ENCODE measurements at regions not wholly inside any gene's neighbourhood (a gene's known extent, or its start where the extent isn't known, plus 50 kb on each side); places are given as distances from the start of the nearest gene placed in this dataset.

GRCh38 chr13:111401151-111401550, 80.7 kb downstream of the TEX29 start:
- WGBS, 2 donors = 46 to 61% methylated on average over 6 of the region's 6 CpGs
- peaks cover 0 to 3% of the 10 kb centered on the region in 2 donors for H3K9me3 ChIP-seq (ENCODE audit: control insufficient read depth in 2 of 2, insufficient read depth in 1 of 2, low read depth in 1 of 2, low read length in 1 of 2)
- H3K27ac ChIP-seq (ENCODE audit: low read depth in 2 of 2, low read length in 1 of 2) = no peak overlapping the region
- no peaks in the 10 kb centered on the region for H3K27me3 ChIP-seq (ENCODE audit: control insufficient read depth in 1 of 2, insufficient read depth in 2 of 2, low read length in 2 of 2)
- no peak overlapping the region for H3K4me3 ChIP-seq (ENCODE audit: low read depth in 1 of 2, low read length in 2 of 2)
- no peaks in the 10 kb centered on the region for H3K4me1 ChIP-seq (ENCODE audit: control insufficient read depth in 2 of 2, insufficient read depth in 2 of 2, low read length in 1 of 2)
- H3K36me3 ChIP-seq (ENCODE audit: control insufficient read depth in 2 of 2, insufficient read depth in 2 of 2, low read length in 1 of 2) = no peaks in the 10 kb centered on the region

DNA sequence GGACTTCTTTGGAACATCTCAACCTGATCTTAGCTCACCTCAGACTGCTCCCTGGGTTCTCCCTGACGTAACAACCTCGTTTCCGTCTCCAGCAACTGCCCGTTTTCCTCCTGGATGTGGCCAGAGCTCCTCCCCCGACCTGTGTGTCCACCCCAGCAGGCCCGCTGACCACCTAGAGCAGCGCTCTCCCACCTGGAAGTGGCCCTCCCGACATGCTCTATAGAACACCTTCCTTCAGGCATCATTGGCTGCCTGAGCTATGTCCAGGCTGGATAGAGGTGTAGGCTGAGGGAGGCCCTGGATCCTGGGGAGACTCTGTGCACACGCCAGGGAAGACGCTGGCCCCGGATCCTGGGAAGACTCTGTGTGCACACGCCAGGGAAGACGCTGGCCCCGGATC, 81.3 kb downstream of the TEX29 start:
- Histone ChIP-seq H3K4me1 (ENCODE audit: control insufficient read depth in 2 of 2, insufficient read depth in 2 of 2, low read length in 1 of 2) (no peaks in the 10 kb centered on the region), H3K4me3 (ENCODE audit: low read depth in 1 of 2, low read length in 2 of 2) (no peak overlapping the region), H3K9me3 (ENCODE audit: control insufficient read depth in 2 of 2, insufficient read depth in 1 of 2, low read depth in 1 of 2, low read length in 1 of 2) (peaks cover 0 to 3% of the 10 kb centered on the region in 2 donors), H3K27ac (ENCODE audit: low read depth in 2 of 2, low read length in 1 of 2) (no peak overlapping the region), H3K27me3 (ENCODE audit: control insufficient read depth in 1 of 2, insufficient read depth in 2 of 2, low read length in 2 of 2) (no peaks in the 10 kb centered on the region), H3K36me3 (ENCODE audit: control insufficient read depth in 2 of 2, insufficient read depth in 2 of 2, low read length in 1 of 2) (no peaks in the 10 kb centered on the region)
- 86 to 88% methylated on average over 14 of the region's 14 CpGs for WGBS, 2 donors

GRCh38 chr13:111402441-111402840, 82.0 kb downstream of the TEX29 start:
- 84 to 87% methylated on average over 15 of the region's 15 CpGs for WGBS, 2 donors
- no peaks in the 10 kb centered on the region for H3K36me3 ChIP-seq (ENCODE audit: control insufficient read depth in 2 of 2, insufficient read depth in 2 of 2, low read length in 1 of 2)
- H3K4me1 ChIP-seq (ENCODE audit: control insufficient read depth in 2 of 2, insufficient read depth in 2 of 2, low read length in 1 of 2) = no peaks in the 10 kb centered on the region

GRCh38 chr13:111403266-111403665, 82.8 kb downstream of the TEX29 start:
- WGBS, 2 donors = 86 to 90% methylated on average over 10 of the region's 10 CpGs
- Histone ChIP-seq H3K27ac (ENCODE audit: low read depth in 2 of 2, low read length in 1 of 2) (no peak overlapping the region), H3K27me3 (ENCODE audit: control insufficient read depth in 1 of 2, insufficient read depth in 2 of 2, low read length in 2 of 2) (no peaks in the 10 kb centered on the region), H3K9me3 (ENCODE audit: control insufficient read depth in 2 of 2, insufficient read depth in 1 of 2, low read depth in 1 of 2, low read length in 1 of 2) (peaks cover 0 to 3% of the 10 kb centered on the region in 2 donors), H3K4me1 (ENCODE audit: control insufficient read depth in 2 of 2, insufficient read depth in 2 of 2, low read length in 1 of 2) (no peaks in the 10 kb centered on the region), H3K4me3 (ENCODE audit: low read depth in 1 of 2, low read length in 2 of 2) (no peak overlapping the region), H3K36me3 (ENCODE audit: control insufficient read depth in 2 of 2, insufficient read depth in 2 of 2, low read length in 1 of 2) (no peaks in the 10 kb centered on the region)

More at GRCh38 chr13:111402441-111402840, 82.0 kb downstream of the TEX29 start:
- no peak overlapping the region for H3K4me3 ChIP-seq (ENCODE audit: low read depth in 1 of 2, low read length in 2 of 2)
- H3K27me3 ChIP-seq (ENCODE audit: control insufficient read depth in 1 of 2, insufficient read depth in 2 of 2, low read length in 2 of 2) = no peaks in the 10 kb centered on the region
- H3K27ac ChIP-seq (ENCODE audit: low read depth in 2 of 2, low read length in 1 of 2) = no peak overlapping the region
- peaks cover 0 to 3% of the 10 kb centered on the region in 2 donors for H3K9me3 ChIP-seq (ENCODE audit: control insufficient read depth in 2 of 2, insufficient read depth in 1 of 2, low read depth in 1 of 2, low read length in 1 of 2)

DNA sequence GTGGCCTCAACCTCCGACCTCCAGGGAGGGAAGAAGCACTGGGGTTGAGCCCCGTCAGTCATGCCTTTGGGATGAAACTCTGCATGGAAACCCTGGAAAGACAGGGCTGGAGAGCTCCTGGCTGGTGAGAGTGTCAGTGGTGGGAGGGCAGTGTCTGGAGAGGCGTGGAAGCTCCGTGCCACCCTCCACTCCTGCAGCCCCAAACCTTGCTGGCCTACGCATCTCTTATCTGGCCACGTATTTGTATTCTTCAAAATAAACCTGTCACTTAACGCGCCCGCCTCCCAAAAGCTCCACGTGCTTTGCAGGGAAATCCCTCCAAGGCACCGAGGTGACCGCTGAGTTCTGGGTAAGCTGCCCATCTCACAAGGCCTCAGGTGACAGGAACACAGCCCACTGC, 84.3 kb downstream of the TEX29 start:
- peaks cover 0 to 3% of the 10 kb centered on the region in 2 donors for H3K9me3 ChIP-seq (ENCODE audit: control insufficient read depth in 2 of 2, insufficient read depth in 1 of 2, low read depth in 1 of 2, low read length in 1 of 2)
- 83 to 86% methylated on average over 12 of the region's 12 CpGs for WGBS, 2 donors
- H3K4me1 ChIP-seq (ENCODE audit: control insufficient read depth in 2 of 2, insufficient read depth in 2 of 2, low read length in 1 of 2) = no peaks in the 10 kb centered on the region
- no peaks in the 10 kb centered on the region for H3K27me3 ChIP-seq (ENCODE audit: control insufficient read depth in 1 of 2, insufficient read depth in 2 of 2, low read length in 2 of 2)
- no peaks in the 10 kb centered on the region for H3K36me3 ChIP-seq (ENCODE audit: control insufficient read depth in 2 of 2, insufficient read depth in 2 of 2, low read length in 1 of 2)
- H3K4me3 ChIP-seq (ENCODE audit: low read depth in 1 of 2, low read length in 2 of 2) = no peak overlapping the region
- H3K27ac ChIP-seq (ENCODE audit: low read depth in 2 of 2, low read length in 1 of 2) = no peak overlapping the region

DNA sequence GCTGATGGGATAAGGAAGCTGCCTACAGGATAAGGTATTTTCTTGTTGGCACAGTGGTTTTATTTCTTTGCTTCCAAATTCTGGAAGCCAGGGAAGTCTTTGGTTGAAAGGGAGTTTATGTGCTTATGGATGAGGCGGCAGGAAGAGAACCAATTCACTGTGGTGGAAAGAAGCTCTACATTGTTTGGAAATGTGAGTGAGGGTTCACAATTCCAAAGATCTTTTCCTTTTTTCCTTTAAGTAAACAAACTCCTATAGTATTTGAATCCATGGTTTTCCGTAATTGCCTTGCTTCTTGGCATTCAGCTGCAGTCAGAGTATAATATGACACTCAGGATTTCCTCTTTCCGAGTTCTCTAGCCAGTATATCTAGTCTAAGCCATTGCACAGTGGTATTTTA, 86.2 kb downstream of the TEX29 start:
- H3K4me1 ChIP-seq (ENCODE audit: control insufficient read depth in 2 of 2, insufficient read depth in 2 of 2, low read length in 1 of 2) = no peaks in the 10 kb centered on the region
- no peak overlapping the region for H3K4me3 ChIP-seq (ENCODE audit: low read depth in 1 of 2, low read length in 2 of 2)
- no peaks in the 10 kb centered on the region for H3K36me3 ChIP-seq (ENCODE audit: control insufficient read depth in 2 of 2, insufficient read depth in 2 of 2, low read length in 1 of 2)
- H3K9me3 ChIP-seq (ENCODE audit: control insufficient read depth in 2 of 2, insufficient read depth in 1 of 2, low read depth in 1 of 2, low read length in 1 of 2) = peaks cover 0 to 3% of the 10 kb centered on the region in 2 donors
- H3K27me3 ChIP-seq (ENCODE audit: control insufficient read depth in 1 of 2, insufficient read depth in 2 of 2, low read length in 2 of 2) = no peaks in the 10 kb centered on the region
- WGBS, 2 donors = 46 to 64% methylated on average over 3 of the region's 3 CpGs
- no peak overlapping the region for H3K27ac ChIP-seq (ENCODE audit: low read depth in 2 of 2, low read length in 1 of 2)

DNA sequence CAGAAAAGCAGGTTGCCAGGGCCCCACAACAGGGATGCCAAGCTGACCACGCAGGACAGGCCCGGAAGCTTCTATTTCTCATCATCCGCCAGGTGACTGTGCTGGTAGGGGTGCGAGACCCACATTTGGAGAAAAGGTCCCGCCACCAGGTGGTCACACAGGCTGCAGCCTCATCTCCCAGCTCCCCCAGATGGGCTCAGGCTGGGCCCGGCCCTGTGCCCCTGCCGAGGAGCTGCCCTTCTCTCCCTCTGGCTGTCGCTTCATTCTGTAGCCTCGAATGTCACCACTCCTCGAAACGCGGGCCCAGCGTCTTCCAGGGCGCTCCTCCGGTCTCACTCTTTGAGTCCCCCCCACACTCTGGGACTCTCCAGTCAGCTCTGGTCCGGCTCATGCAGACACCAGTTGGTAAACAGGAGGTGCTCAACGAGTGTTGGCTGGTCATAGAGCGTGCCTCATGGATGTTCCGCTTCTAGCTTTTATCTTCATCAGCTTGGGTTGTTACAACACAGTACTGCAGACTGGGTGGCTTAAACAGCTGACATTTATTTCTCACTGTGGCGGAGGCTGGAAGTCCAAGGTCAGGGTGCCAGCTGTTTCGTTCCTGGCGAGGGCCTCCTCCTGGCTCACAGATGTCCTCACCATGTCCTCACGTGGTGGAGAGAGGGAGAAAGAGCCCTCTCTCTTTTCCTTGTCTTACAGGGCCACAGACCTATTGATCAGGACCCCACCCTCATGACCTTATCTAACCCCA, 87.1 kb downstream of the TEX29 start:
- Histone ChIP-seq H3K27me3 (ENCODE audit: control insufficient read depth in 1 of 2, insufficient read depth in 2 of 2, low read length in 2 of 2) (no peaks in the 10 kb centered on the region), H3K36me3 (ENCODE audit: control insufficient read depth in 2 of 2, insufficient read depth in 2 of 2, low read length in 1 of 2) (no peaks in the 10 kb centered on the region), H3K4me3 (ENCODE audit: low read depth in 1 of 2, low read length in 2 of 2) (no peak overlapping the region), H3K27ac (ENCODE audit: low read depth in 2 of 2, low read length in 1 of 2) (no peak overlapping the region), H3K9me3 (ENCODE audit: control insufficient read depth in 2 of 2, insufficient read depth in 1 of 2, low read depth in 1 of 2, low read length in 1 of 2) (peaks cover 0 to 3% of the 10 kb centered on the region in 2 donors), H3K4me1 (ENCODE audit: control insufficient read depth in 2 of 2, insufficient read depth in 2 of 2, low read length in 1 of 2) (no peaks in the 10 kb centered on the region)
- WGBS, 2 donors = 90 to 93% methylated on average over 23 of the region's 23 CpGs

GRCh38 chr13:111409413-111409812, 89.0 kb downstream of the TEX29 start:
- H3K27ac ChIP-seq (ENCODE audit: low read depth in 2 of 2, low read length in 1 of 2) = no peak overlapping the region
- H3K36me3 ChIP-seq (ENCODE audit: control insufficient read depth in 2 of 2, insufficient read depth in 2 of 2, low read length in 1 of 2) = no peaks in the 10 kb centered on the region
- WGBS, 2 donors = 68 to 79% methylated on average over 10 of the region's 10 CpGs
- no peaks in the 10 kb centered on the region for H3K9me3 ChIP-seq (ENCODE audit: control insufficient read depth in 2 of 2, insufficient read depth in 1 of 2, low read depth in 1 of 2, low read length in 1 of 2)
- H3K4me3 ChIP-seq (ENCODE audit: low read depth in 1 of 2, low read length in 2 of 2) = no peak overlapping the region
- no peaks in the 10 kb centered on the region for H3K4me1 ChIP-seq (ENCODE audit: control insufficient read depth in 2 of 2, insufficient read depth in 2 of 2, low read length in 1 of 2)
- H3K27me3 ChIP-seq (ENCODE audit: control insufficient read depth in 1 of 2, insufficient read depth in 2 of 2, low read length in 2 of 2) = peaks cover 0 to 4% of the 10 kb centered on the region in 2 donors

DNA sequence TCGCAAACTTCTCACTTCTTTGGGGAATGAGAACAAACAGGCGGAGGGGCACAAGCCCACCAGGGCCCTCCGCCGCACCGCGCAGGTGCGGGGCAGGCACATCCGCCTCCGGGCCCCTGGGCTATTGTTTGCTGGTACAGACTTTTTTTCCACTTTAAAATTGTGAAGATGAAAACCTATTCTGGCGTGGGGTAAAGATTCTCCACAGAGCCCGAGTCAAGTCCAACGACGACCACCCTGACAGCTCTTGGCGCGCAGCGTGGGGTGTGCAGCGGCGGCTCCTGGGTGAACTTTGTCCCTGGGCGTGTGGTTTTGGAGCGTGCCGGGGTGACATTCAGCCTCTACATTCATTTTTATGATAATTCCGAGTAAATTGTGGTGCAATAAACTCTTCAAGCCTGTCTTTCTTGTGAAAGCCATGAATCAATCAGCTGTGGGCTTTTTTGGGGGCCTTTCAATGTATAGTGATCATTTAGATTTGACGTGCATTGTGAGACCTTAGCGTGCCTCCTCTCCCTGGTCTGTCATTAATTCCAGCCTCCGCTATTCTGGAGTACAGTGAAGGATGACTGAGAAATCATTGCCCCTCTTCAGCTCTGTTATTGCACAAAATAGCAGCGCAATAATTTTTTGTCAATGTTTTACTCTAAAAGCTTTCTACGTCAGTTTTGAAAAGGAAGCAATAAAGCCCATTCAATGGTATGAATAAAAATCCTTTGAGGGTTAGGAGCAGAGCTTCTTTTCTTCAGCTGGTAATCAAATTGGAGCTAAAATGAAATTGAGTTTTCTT, 90.0 kb downstream of the TEX29 start:
- Histone ChIP-seq H3K27me3 (ENCODE audit: control insufficient read depth in 1 of 2, insufficient read depth in 2 of 2, low read length in 2 of 2) (peaks cover 0 to 4% of the 10 kb centered on the region in 2 donors), H3K27ac (ENCODE audit: low read depth in 2 of 2, low read length in 1 of 2) (no peak overlapping the region), H3K9me3 (ENCODE audit: control insufficient read depth in 2 of 2, insufficient read depth in 1 of 2, low read depth in 1 of 2, low read length in 1 of 2) (no peaks in the 10 kb centered on the region), H3K36me3 (ENCODE audit: control insufficient read depth in 2 of 2, insufficient read depth in 2 of 2, low read length in 1 of 2) (no peaks in the 10 kb centered on the region), H3K4me1 (ENCODE audit: control insufficient read depth in 2 of 2, insufficient read depth in 2 of 2, low read length in 1 of 2) (no peaks in the 10 kb centered on the region), H3K4me3 (ENCODE audit: low read depth in 1 of 2, low read length in 2 of 2) (no peak overlapping the region)
- WGBS, 2 donors = 63 to 79% methylated on average over 27 of the region's 27 CpGs

Measured in esophagus (tissue), 2 donors.